SK-N-SH (cell line): ENCODE measurements at regions not wholly inside any gene's neighbourhood (a gene's known extent, or its start where the extent isn't known, plus 50 kb on each side); places are given as distances from the start of the nearest gene placed in this dataset.

Source experiments
- CTCF ChIA-PET: fragments of 300-600, 350-600 bp; formaldehyde crosslinking; extraction: SDS; loops from one replicate; lab custom pipeline; 2021; lab: Yijun Ruan, JAX
- POLR2A ChIA-PET: fragments of 350-600 bp; sonication (Branson Sonifier 250); formaldehyde crosslinking; extraction: SDS; loops from one replicate; lab custom pipeline; 2020; ENCODE audit warnings: antibody characterized with exemption, inconsistent platforms; lab: Yijun Ruan, JAX
- DNase-seq: peaks from one replicate; pipeline ENCODE4 v3.0.0; 2012
- H2AFZ ChIP-seq: fragments of 200-600 bp; sonication (generic); 2 replicates; pipeline ENCODE4 v1.8.1; 2016; ENCODE audit warnings: antibody characterized with exemption, mild to moderate bottlenecking, low read depth
- H3F3A ChIP-seq: fragments of 200-600 bp; sonication (generic); replicated peaks from 2 replicates; pipeline ENCODE3; 2016; ENCODE audit warnings: antibody characterized with exemption, mild to moderate bottlenecking; ENCODE audit not compliant: insufficient read depth
- H3K27ac ChIP-seq, 2 experiments: fragments of 200-500 bp in 1 of 2; fragments of 200-600 bp in 1 of 2; sonication (Bioruptor generic) in 1 of 2; sonication (generic), shearing (Covaris generic) in 1 of 2; 2 replicates each; pipeline versions ENCODE4 v1.5.1 to v1.6.1; 2014 to 2016; ENCODE audit warnings: low read depth in 2 of 2, inconsistent platforms in 1 of 2, low read length in 1 of 2, mild to moderate bottlenecking in 1 of 2, mixed read lengths in 1 of 2
- H3K27me3 ChIP-seq: fragments of 200-600 bp; sonication (generic), shearing (Covaris generic); 2 replicates; pipeline ENCODE4 v1.6.1; 2016; ENCODE audit warnings: mixed run types; ENCODE audit not compliant: insufficient read depth
- H3K36me3 ChIP-seq, 2 experiments: fragments of 200-500 bp in 1 of 2; fragments of 200-600 bp in 1 of 2; sonication (Bioruptor generic) in 1 of 2; sonication (generic) in 1 of 2; replicated peaks in 1 of 2; 2 replicates each; pipeline versions ENCODE3 to v1.5.1; 2014 to 2016; ENCODE audit warnings: low read length in 1 of 2, mild to moderate bottlenecking in 1 of 2; ENCODE audit not compliant: insufficient read depth in 2 of 2, control insufficient read depth in 1 of 2
- H3K4me1 ChIP-seq, 2 experiments: fragments of 200-500 bp in 1 of 2; fragments of 200-600 bp in 1 of 2; sonication (Bioruptor generic) in 1 of 2; sonication (generic), shearing (Covaris generic) in 1 of 2; 2 replicates each; pipeline versions ENCODE4 v1.5.1 to v1.6.1; 2014 to 2016; ENCODE audit warnings: low read depth in 1 of 2, low read length in 1 of 2, mixed run types in 1 of 2; ENCODE audit not compliant: insufficient read depth in 2 of 2, control insufficient read depth in 1 of 2
- H3K4me2 ChIP-seq: fragments of 200-600 bp; sonication (generic), shearing (Covaris generic); 2 replicates; pipeline ENCODE4 v1.6.1; 2017; ENCODE audit warnings: mixed run types
- H3K4me3 ChIP-seq, 2 experiments: fragments of 200-500 bp in 1 of 2; fragments of 200-600 bp in 1 of 2; sonication (Bioruptor generic) in 1 of 2; sonication (generic), shearing (Covaris generic) in 1 of 2; 2 replicates each; pipeline versions ENCODE4 v1.5.1 to v1.8.1; 2014 to 2016; ENCODE audit warnings: low read depth in 2 of 2, inconsistent platforms in 1 of 2, low read length in 1 of 2, mild to moderate bottlenecking in 1 of 2, mixed read lengths in 1 of 2, moderate library complexity in 1 of 2
- H3K79me2 ChIP-seq: fragments of 200-600 bp; sonication (generic); 2 replicates; pipeline ENCODE4 v1.8.1; 2017; ENCODE audit warnings: mild to moderate bottlenecking; ENCODE audit not compliant: insufficient read depth
- H3K9ac ChIP-seq: fragments of 200-600 bp; sonication (generic); 2 replicates; pipeline ENCODE4 v1.6.1; 2017; ENCODE audit warnings: mixed run types
- H3K9me2 ChIP-seq: fragments of 200-600 bp; sonication (generic); 2 replicates; pipeline ENCODE4 v1.6.1; 2017; ENCODE audit warnings: mixed run types
- H3K9me3 ChIP-seq: fragments of 200-600 bp; sonication (generic); 2 replicates; pipeline ENCODE4 v1.6.1; 2017; ENCODE audit warnings: mixed run types, mild to moderate bottlenecking, moderate library complexity
- H4K20me1 ChIP-seq: fragments of 200-600 bp; sonication (generic); 2 replicates; pipeline ENCODE4 v1.6.1; 2017; ENCODE audit warnings: mild to moderate bottlenecking, mixed run types; ENCODE audit not compliant: insufficient read depth
- CHD2 ChIP-seq: fragments of 150-350 bp; IDR thresholded peaks from 2 replicates; pipeline ENCODE4 v1.6.1; 2018; ENCODE audit warnings: low read length; ENCODE audit not compliant: partially characterized antibody
- ELF1 ChIP-seq: IDR thresholded peaks from 2 replicates; pipeline ENCODE4 v1.4.0; 2012
- FOSL2 ChIP-seq: IDR thresholded peaks from 2 replicates; pipeline ENCODE4 v1.4.0; 2012; ENCODE audit warnings: low read depth, mild to moderate bottlenecking, moderate library complexity, borderline replicate concordance
- FOXJ3 ChIP-seq: sonication (generic); formaldehyde crosslinking; IDR thresholded peaks from 2 replicates; pipeline ENCODE4 v1.5.1; 2020; ENCODE audit warnings: mild to moderate bottlenecking, missing genetic modification reagents
- FOXM1 ChIP-seq: IDR thresholded peaks from 2 replicates; pipeline ENCODE4 v1.4.0; 2012; ENCODE audit warnings: low read depth, mild to moderate bottlenecking
- GATA2 ChIP-seq: sonication (generic); formaldehyde crosslinking; IDR thresholded peaks from 2 replicates; pipeline ENCODE4 v1.5.0; 2020; ENCODE audit warnings: mild to moderate bottlenecking, missing genetic modification reagents
- JUND ChIP-seq: IDR thresholded peaks from 2 replicates; pipeline ENCODE4 v1.4.0; 2012
- MEF2A ChIP-seq: IDR thresholded peaks from 2 replicates; pipeline ENCODE4 v1.4.0; 2012; ENCODE audit warnings: low read depth, borderline replicate concordance
- NFIC ChIP-seq: IDR thresholded peaks from 2 replicates; pipeline ENCODE4 v1.4.0; 2012; ENCODE audit warnings: borderline replicate concordance
- POLR2AphosphoS5 ChIP-seq: IDR thresholded peaks from 2 replicates; pipeline ENCODE4 v1.6.1; 2012; ENCODE audit warnings: low read depth, low read length
- RFX5 ChIP-seq: IDR thresholded peaks from 2 replicates; pipeline ENCODE4 v1.6.1; 2012; ENCODE audit warnings: mild to moderate bottlenecking, improper control_type of control experiment, low read length
- RXRA ChIP-seq: IDR thresholded peaks from 2 replicates; pipeline ENCODE4 v1.4.0; 2012; ENCODE audit warnings: low read depth, mild to moderate bottlenecking, borderline replicate concordance
- SIN3A ChIP-seq: IDR thresholded peaks from 2 replicates; pipeline ENCODE4 v1.6.1; 2012; ENCODE audit warnings: low read depth, mild to moderate bottlenecking, low read length, moderate library complexity, borderline replicate concordance
- SMC3 ChIP-seq: IDR thresholded peaks from 2 replicates; pipeline ENCODE4 v1.6.1; 2012; ENCODE audit warnings: low read depth, low read length, improper control_type of control experiment
- TCF12 ChIP-seq: IDR thresholded peaks from 2 replicates; pipeline ENCODE4 v1.4.0; 2012
- YY1 ChIP-seq: IDR thresholded peaks from 2 replicates; pipeline ENCODE4 v1.4.0; 2012; ENCODE audit warnings: low read depth, mild to moderate bottlenecking
- WGBS: methylation state at CpG from one replicate; pipeline ENCODE4 v1.1.6; 2017; ENCODE audit warnings: low lambda C conversion rate; 5-methylcytosine and 5-hydroxymethylcytosine counted together
- TF ChIP-seq, protein P1 (sequence below): IDR thresholded peaks from 2 replicates; pipeline ENCODE4; 2012
- TF ChIP-seq, protein P2 (sequence below): fragments of 150-350 bp; IDR thresholded peaks from 2 replicates; pipeline ENCODE4 v1.6.1; 2016; ENCODE audit warnings: mild to moderate bottlenecking, low read depth, low read length
- TF ChIP-seq, protein P3 (sequence below): fragments of 200-600 bp; sonication (generic); IDR thresholded peaks from 2 replicates; pipeline ENCODE4 v1.6.1; 2017; ENCODE audit warnings: antibody characterized with exemption, mild to moderate bottlenecking, moderate library complexity
- TF ChIP-seq, protein P4 (sequence below): IDR thresholded peaks from 2 replicates; pipeline ENCODE4 v1.4.0; 2012; ENCODE audit warnings: low read depth, borderline replicate concordance
- TF ChIP-seq, protein P5 (sequence below): IDR thresholded peaks from 2 replicates; pipeline ENCODE4 v1.6.1; 2012; ENCODE audit warnings: mild to moderate bottlenecking, low read depth, low read length, moderate library complexity

DNA sequence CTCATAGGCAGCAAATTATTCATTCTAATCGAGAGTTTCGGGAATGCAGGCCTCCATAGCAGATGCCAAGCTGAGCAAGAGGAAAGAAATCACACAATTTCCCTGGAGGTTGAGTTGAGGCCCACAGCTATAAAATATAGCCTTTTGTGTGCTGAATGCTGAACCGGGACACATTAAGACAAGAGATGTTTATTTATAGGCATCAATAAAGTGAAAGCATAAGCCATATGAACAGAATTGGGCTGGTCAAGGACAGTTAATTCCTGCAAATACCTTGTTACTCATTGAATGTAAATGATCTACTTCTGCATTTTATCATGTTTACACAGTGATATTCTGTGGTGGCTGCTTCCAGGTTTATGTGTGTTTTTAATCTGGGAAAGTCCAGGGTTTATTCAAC lies 461.7 kb downstream of the KLF12 start:
- POLR2A ChIA-PET = no interaction called here
- Histone ChIP-seq H3K27ac (no peak overlapping the region), H2AFZ (no peak overlapping the region), H3F3A (no peaks in the 10 kb centered on the region), H3K79me2 (no peaks in the 10 kb centered on the region), H3K9ac (no peak overlapping the region), H3K4me3 (no peak overlapping the region), H3K27me3 (no peaks in the 10 kb centered on the region), H3K9me2 (no peaks in the 10 kb centered on the region), H3K4me1 (peaks cover 0 to 11% of the 10 kb centered on the region in 2 experiments; a peak in 2 of 4 replicates), H3K36me3 (no peaks in the 10 kb centered on the region), H3K9me3 (no peaks in the 10 kb centered on the region), H3K4me2 (no peak overlapping the region), H4K20me1 (no peaks in the 10 kb centered on the region)
- CTCF ChIA-PET = no interaction called here
- no peak for DNase-seq
- 74% methylated on average over 3 of the region's 3 CpGs for WGBS
- TF ChIP-seq, protein P1, sequence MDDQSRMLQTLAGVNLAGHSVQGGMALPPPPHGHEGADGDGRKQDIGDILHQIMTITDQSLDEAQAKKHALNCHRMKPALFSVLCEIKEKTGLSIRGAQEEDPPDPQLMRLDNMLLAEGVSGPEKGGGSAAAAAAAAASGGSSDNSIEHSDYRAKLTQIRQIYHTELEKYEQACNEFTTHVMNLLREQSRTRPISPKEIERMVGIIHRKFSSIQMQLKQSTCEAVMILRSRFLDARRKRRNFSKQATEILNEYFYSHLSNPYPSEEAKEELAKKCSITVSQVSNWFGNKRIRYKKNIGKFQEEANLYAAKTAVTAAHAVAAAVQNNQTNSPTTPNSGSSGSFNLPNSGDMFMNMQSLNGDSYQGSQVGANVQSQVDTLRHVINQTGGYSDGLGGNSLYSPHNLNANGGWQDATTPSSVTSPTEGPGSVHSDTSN = no peak
- no peak for TF ChIP-seq YY1
- no peak for TF ChIP-seq SIN3A
- TF ChIP-seq, protein P2, sequence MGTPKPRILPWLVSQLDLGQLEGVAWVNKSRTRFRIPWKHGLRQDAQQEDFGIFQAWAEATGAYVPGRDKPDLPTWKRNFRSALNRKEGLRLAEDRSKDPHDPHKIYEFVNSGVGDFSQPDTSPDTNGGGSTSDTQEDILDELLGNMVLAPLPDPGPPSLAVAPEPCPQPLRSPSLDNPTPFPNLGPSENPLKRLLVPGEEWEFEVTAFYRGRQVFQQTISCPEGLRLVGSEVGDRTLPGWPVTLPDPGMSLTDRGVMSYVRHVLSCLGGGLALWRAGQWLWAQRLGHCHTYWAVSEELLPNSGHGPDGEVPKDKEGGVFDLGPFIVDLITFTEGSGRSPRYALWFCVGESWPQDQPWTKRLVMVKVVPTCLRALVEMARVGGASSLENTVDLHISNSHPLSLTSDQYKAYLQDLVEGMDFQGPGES = no peak
- TF ChIP-seq CHD2 = no peak
- TF ChIP-seq NFIC = no peak
- TF ChIP-seq, protein P3, sequence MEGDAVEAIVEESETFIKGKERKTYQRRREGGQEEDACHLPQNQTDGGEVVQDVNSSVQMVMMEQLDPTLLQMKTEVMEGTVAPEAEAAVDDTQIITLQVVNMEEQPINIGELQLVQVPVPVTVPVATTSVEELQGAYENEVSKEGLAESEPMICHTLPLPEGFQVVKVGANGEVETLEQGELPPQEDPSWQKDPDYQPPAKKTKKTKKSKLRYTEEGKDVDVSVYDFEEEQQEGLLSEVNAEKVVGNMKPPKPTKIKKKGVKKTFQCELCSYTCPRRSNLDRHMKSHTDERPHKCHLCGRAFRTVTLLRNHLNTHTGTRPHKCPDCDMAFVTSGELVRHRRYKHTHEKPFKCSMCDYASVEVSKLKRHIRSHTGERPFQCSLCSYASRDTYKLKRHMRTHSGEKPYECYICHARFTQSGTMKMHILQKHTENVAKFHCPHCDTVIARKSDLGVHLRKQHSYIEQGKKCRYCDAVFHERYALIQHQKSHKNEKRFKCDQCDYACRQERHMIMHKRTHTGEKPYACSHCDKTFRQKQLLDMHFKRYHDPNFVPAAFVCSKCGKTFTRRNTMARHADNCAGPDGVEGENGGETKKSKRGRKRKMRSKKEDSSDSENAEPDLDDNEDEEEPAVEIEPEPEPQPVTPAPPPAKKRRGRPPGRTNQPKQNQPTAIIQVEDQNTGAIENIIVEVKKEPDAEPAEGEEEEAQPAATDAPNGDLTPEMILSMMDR = no peak
- TF ChIP-seq ELF1 = no peak
- TF ChIP-seq JUND = no peak
- TF ChIP-seq, protein P4, sequence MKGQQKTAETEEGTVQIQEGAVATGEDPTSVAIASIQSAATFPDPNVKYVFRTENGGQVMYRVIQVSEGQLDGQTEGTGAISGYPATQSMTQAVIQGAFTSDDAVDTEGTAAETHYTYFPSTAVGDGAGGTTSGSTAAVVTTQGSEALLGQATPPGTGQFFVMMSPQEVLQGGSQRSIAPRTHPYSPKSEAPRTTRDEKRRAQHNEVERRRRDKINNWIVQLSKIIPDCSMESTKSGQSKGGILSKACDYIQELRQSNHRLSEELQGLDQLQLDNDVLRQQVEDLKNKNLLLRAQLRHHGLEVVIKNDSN = no peak
- TF ChIP-seq POLR2AphosphoS5 = no peak

DNA sequence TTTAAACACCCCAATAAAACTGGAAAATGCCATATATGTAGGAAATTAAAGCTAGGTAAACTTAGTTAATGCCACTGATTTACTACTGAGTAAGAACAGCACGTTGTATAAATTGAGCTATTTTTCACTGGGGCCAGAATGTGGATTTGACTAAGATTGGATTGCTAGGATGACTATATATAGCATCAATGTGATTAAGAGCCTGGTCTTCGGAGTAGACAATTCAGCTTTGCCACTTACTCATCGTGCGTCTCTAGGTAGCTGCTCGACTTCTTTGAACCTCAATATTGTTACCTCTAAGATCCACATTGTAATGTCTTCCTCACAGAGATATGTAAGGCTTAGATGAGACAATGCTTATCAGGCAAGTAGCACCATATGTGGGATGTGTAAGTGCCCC lies 462.5 kb downstream of the KLF12 start:
- no peaks in the 10 kb centered on the region for H3K79me2 ChIP-seq
- peaks cover 0 to 8% of the 10 kb centered on the region in 2 experiments; a peak in 1 of 4 replicates for H3K4me1 ChIP-seq
- no peaks in the 10 kb centered on the region for H4K20me1 ChIP-seq
- no peak overlapping the region for H2AFZ ChIP-seq
- no peaks in the 10 kb centered on the region for H3K27me3 ChIP-seq
- 95% methylated on average over 5 of the region's 5 CpGs for WGBS
- H3K36me3 ChIP-seq = no peaks in the 10 kb centered on the region
- CTCF ChIA-PET = no interaction called here
- no peaks in the 10 kb centered on the region for H3K9me2 ChIP-seq
- POLR2A ChIA-PET = no interaction called here
- no peaks in the 10 kb centered on the region for H3F3A ChIP-seq
- no peak overlapping the region for H3K4me2 ChIP-seq
- H3K27ac ChIP-seq = no peak overlapping the region
- no peak overlapping the region for H3K9ac ChIP-seq
- H3K4me3 ChIP-seq = no peak overlapping the region
- H3K9me3 ChIP-seq = no peaks in the 10 kb centered on the region
- DNase-seq = no peak
- no peak for TF ChIP-seq TCF12
- no peak for TF ChIP-seq FOXM1
- no peak for TF ChIP-seq SMC3
- TF ChIP-seq RFX5 = no peak
- no peak for TF ChIP-seq MEF2A
- no peak for TF ChIP-seq POLR2AphosphoS5
- TF ChIP-seq, protein P5, sequence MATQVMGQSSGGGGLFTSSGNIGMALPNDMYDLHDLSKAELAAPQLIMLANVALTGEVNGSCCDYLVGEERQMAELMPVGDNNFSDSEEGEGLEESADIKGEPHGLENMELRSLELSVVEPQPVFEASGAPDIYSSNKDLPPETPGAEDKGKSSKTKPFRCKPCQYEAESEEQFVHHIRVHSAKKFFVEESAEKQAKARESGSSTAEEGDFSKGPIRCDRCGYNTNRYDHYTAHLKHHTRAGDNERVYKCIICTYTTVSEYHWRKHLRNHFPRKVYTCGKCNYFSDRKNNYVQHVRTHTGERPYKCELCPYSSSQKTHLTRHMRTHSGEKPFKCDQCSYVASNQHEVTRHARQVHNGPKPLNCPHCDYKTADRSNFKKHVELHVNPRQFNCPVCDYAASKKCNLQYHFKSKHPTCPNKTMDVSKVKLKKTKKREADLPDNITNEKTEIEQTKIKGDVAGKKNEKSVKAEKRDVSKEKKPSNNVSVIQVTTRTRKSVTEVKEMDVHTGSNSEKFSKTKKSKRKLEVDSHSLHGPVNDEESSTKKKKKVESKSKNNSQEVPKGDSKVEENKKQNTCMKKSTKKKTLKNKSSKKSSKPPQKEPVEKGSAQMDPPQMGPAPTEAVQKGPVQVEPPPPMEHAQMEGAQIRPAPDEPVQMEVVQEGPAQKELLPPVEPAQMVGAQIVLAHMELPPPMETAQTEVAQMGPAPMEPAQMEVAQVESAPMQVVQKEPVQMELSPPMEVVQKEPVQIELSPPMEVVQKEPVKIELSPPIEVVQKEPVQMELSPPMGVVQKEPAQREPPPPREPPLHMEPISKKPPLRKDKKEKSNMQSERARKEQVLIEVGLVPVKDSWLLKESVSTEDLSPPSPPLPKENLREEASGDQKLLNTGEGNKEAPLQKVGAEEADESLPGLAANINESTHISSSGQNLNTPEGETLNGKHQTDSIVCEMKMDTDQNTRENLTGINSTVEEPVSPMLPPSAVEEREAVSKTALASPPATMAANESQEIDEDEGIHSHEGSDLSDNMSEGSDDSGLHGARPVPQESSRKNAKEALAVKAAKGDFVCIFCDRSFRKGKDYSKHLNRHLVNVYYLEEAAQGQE = no peak
- TF ChIP-seq, protein P1 = no peak
- no peak for TF ChIP-seq GATA2 (CRISPR knock-in tag)
- TF ChIP-seq FOSL2 = no peak
- TF ChIP-seq RXRA = no peak
- no peak for TF ChIP-seq FOXJ3 (CRISPR knock-in tag)
